ENCODE measurements at regions not wholly inside any gene's neighbourhood (a gene's known extent, or its start where the extent isn't known, plus 50 kb on each side); places are given as distances from the start of the nearest gene placed in this dataset.

GRCh38 chr13:73387318-73387717 lies 328.5 kb downstream of the KLF5 start:
- Histone ChIP-seq H4K91ac (ENCODE audit: insufficient read depth, low read depth, low read length) (no peak overlapping the region), H3K4me2 (ENCODE audit: low read depth, low read length) (no peak overlapping the region), H4K5ac (ENCODE audit: low read depth, low read length) (no peak overlapping the region), H3K4me1 (ENCODE audit: control insufficient read depth, insufficient read depth, low read length) (no peaks in the 10 kb centered on the region), H2BK20ac (ENCODE audit: low read depth, low read length) (no peak overlapping the region), H3K9ac (ENCODE audit: low read depth, low read length) (no peak overlapping the region), H2BK15ac (ENCODE audit: low read depth, low read length) (no peak overlapping the region), H2BK5ac (ENCODE audit: low read depth, low read length, poor library complexity, severe bottlenecking) (no peak overlapping the region), H4K20me1 (ENCODE audit: insufficient read depth, low read length) (no peaks in the 10 kb centered on the region), H3K9me1 (ENCODE audit: insufficient read depth, low read length) (no peaks in the 10 kb centered on the region), H3K79me1 (ENCODE audit: low read depth in 1 of 2, low read length in 2 of 2) (no peaks in the 10 kb centered on the region), H2AFZ (replicated peaks; ENCODE audit: low read length, poor library complexity) (no peak overlapping the region), H3K36me3 (ENCODE audit: control insufficient read depth, insufficient read depth, low read length) (no peaks in the 10 kb centered on the region), H3K14ac (replicated peaks; ENCODE audit: low read depth, low read length) (no peak overlapping the region), H3K56ac (ENCODE audit: extremely low read depth, insufficient read depth, low read length) (no peak overlapping the region), H3K4ac (ENCODE audit: low read depth, low read length) (no peak overlapping the region), H2BK120ac (ENCODE audit: low read depth, low read length) (no peak overlapping the region), H3K27me3 (ENCODE audit: control insufficient read depth, insufficient read depth, low read length) (peaks cover 2% of the 10 kb centered on the region; the same call in 1 of the 2 replicates), H4K8ac (ENCODE audit: low read depth in 2 of 2, low read length in 2 of 2) (no peak overlapping the region), H3K18ac (ENCODE audit: low read depth, low read length) (no peak overlapping the region), H3K23ac (ENCODE audit: low read depth, low read length) (no peak overlapping the region), H2AK9ac (replicated peaks; ENCODE audit: low read depth, low read length, poor library complexity) (no peak overlapping the region), H2AK5ac (ENCODE audit: low read depth, low read length) (no peak overlapping the region), H3K4me3 (ENCODE audit: insufficient read depth, low read depth, low read length) (no peak overlapping the region), H3K9me3 (ENCODE audit: control insufficient read depth, insufficient read depth, low read length) (peaks cover 3% of the 10 kb centered on the region), H3K27ac (ENCODE audit: insufficient read depth, low read length) (no peak overlapping the region)
- no peak for DNase-seq
- ChIA-PET CTCF (interaction anchor here (0.7 kb wide), 1 partner anchor 51 kb away, joined by 3 read pairs; no protein-coding TSS in a partner anchor), POLR2A (ENCODE audit: unreplicated experiment) (no interaction called here)
- WGBS, 2 experiments (ENCODE audit: extremely low coverage in 2 of 2, insufficient read length in 1 of 2) = no CpG with 5 or more reads among the region's 6 CpGs
- intact Hi-C loops (cut with micrococcal nuclease) (no loop called here), dilution Hi-C loops (cut with HindIII; ENCODE audit: low sequenced_read_pairs, unreplicated experiment) (no loop called here), in situ Hi-C loops (cut with MboI; ENCODE audit: low sequenced_read_pairs) (no loop called here)
- TF ChIP-seq CTCF (conservative IDR thresholded peaks at IDR 0.05; ENCODE audit: low read depth, low read length) (no peak), CEBPB (IDR thresholded peaks at IDR 0.05; ENCODE audit: low read depth, low read length) (no peak), MAFK (IDR thresholded peaks at IDR 0.05; ENCODE audit: low read depth, low read length) (no peak), SMC3 (IDR thresholded peaks at IDR 0.05; ENCODE audit: low read depth, low read length) (no peak), POLR2A (IDR thresholded peaks at IDR 0.05; ENCODE audit: low read depth, low read length) (no peak), CHD1 (IDR thresholded peaks at IDR 0.05; ENCODE audit: low read depth, low read length) (no peak), RFX5 (IDR thresholded peaks at IDR 0.05; ENCODE audit: low read depth, low read length) (no peak), ELK1 (IDR thresholded peaks at IDR 0.05; ENCODE audit: borderline replicate concordance, low read depth, low read length) (no peak), MXI1 (IDR thresholded peaks at IDR 0.05; ENCODE audit: borderline replicate concordance, low read depth, low read length) (no peak), RCOR1 (IDR thresholded peaks at IDR 0.05; ENCODE audit: insufficient replicate concordance, low read length) (no peak)
- no peak for ATAC-seq (ENCODE audit: low read depth)
- no TSS peak for BruUV-seq (replicated peaks)
